Neural cell (in vitro differentiated cells): ENCODE measurements at regions not wholly inside any gene's neighbourhood (a gene's known extent, or its start where the extent isn't known, plus 50 kb on each side); places are given as distances from the start of the nearest gene placed in this dataset.

Experiments
- EZH2 ChIP-seq: fragments of 200-600, 300-800 bp; shearing (Covaris generic), sonication (generic); IDR thresholded peaks from 2 replicates; pipeline ENCODE4 v1.6.1; 2014; ENCODE audit warnings: antibody characterized with exemption, low read length, borderline replicate concordance, mild to moderate bottlenecking; ENCODE audit not compliant: insufficient read depth, poor library complexity, severe bottlenecking
- POLR2AphosphoS5 ChIP-seq: IDR thresholded peaks from 2 replicates; pipeline ENCODE4 v1.6.1; 2012
- RAD21 ChIP-seq: fragments of 450-650 bp; conservative IDR thresholded peaks from 2 replicates; pipeline ENCODE4 v1.6.1; 2014; ENCODE audit warnings: antibody characterized with exemption, mild to moderate bottlenecking, moderate library complexity
- SMC3 ChIP-seq: fragments of 450-650 bp; conservative IDR thresholded peaks from 2 replicates; pipeline ENCODE4 v1.6.1; 2014; ENCODE audit warnings: antibody characterized with exemption, mild to moderate bottlenecking, moderate library complexity; ENCODE audit not compliant: poor library complexity
- TF ChIP-seq, protein P1 (sequence below): fragments of 450-650 bp; IDR thresholded peaks from 2 replicates; pipeline ENCODE4 v1.5.1; 2014; ENCODE audit warnings: antibody characterized with exemption, mild to moderate bottlenecking, moderate library complexity; ENCODE audit not compliant: poor library complexity, severe bottlenecking

DNA sequence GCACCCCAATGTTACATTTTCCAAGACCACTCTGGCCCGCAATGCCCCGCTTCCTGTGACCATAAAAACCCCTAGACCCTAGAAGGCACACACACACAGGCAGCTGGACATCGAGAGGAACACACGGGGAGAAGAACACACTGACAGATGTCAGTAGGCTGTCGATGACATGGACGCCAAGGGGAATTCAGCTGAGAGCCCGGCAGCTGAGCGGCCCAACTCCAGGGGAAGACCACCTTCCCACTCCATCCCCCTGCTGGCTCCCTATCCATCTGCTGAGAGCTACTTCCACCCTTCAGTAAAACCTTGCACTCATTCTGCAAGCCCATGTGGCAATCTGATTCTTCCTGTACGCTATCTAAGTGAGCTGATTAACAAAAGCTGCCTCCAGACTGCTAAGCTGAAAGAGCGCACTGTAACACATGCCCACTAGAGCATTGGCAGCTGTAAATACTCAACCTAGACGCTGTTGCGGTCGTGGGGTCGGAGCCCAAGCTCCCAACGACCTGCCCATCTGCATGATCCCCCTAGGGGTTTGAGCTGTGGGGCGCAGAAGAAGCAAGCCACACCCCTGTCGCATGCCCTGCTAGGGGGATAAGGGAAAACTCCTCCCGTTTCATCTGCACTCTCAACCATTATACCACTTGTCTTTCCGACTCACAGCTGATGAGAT lies 843.6 kb upstream of the POT1 start:
- TF ChIP-seq, protein P1, sequence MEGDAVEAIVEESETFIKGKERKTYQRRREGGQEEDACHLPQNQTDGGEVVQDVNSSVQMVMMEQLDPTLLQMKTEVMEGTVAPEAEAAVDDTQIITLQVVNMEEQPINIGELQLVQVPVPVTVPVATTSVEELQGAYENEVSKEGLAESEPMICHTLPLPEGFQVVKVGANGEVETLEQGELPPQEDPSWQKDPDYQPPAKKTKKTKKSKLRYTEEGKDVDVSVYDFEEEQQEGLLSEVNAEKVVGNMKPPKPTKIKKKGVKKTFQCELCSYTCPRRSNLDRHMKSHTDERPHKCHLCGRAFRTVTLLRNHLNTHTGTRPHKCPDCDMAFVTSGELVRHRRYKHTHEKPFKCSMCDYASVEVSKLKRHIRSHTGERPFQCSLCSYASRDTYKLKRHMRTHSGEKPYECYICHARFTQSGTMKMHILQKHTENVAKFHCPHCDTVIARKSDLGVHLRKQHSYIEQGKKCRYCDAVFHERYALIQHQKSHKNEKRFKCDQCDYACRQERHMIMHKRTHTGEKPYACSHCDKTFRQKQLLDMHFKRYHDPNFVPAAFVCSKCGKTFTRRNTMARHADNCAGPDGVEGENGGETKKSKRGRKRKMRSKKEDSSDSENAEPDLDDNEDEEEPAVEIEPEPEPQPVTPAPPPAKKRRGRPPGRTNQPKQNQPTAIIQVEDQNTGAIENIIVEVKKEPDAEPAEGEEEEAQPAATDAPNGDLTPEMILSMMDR: no peak
- TF ChIP-seq POLR2AphosphoS5 (no peak), RAD21 (no peak), EZH2 (no peak), SMC3 (no peak)
